ENCODE measurements at regions not wholly inside any gene's neighbourhood (a gene's known extent, or its start where the extent isn't known, plus 50 kb on each side); places are given as distances from the start of the nearest gene placed in this dataset.

DNA sequence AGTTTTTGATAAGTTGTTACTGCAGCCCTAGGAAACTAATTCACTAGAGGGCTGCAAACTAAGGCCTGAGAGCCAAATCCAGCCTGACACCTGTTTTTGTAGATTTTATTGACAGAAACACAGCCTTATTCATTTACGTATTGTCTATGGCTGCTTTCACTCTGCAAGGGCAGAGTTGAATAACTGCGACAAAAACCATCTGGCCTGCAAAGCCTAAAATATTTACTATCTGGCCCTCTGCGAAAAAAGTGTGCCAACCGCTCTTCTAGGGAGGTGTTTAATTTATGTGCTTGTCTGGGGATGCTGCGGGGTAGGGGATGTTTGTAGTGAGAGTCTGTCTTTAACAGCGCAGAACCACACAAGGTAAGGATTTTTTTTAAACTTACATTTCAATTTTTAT, 165.0 kb upstream of the RBFOX1 start:
- TF ChIP-seq CTCF (IDR thresholded peaks at IDR 0.05 in 4 of 5, conservative IDR thresholded peaks at IDR 0.05 in 1 of 5) (no peak), POLR2A (IDR thresholded peaks at IDR 0.05) (no peak)
